ENCODE measurements at regions not wholly inside any gene's neighbourhood (a gene's known extent, or its start where the extent isn't known, plus 50 kb on each side); places are given as distances from the start of the nearest gene placed in this dataset.
"Not testable (repeated sequence)": the region's sequence is repeated elsewhere in the genome, so short reads cannot be mapped to it uniquely, and the experiment has no call there.

DNA sequence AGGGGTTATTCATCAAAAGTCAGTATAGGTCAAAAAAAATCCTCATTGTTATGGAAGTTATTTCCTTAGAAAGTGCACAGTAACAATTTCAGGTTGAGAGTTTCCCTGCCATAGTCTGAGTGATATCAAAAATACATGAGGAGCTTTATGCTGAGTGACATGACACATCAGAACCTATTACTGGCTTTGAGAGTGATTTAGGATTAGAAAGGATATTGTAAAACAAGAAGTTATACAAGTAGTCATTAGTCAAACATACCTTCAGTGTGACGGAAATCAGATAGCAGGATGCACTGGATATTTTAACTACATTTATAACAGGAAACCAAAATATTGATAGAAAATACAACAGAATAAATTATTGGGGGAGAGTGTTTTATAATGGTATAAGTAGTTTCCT lies 471.1 kb downstream of the VGLL3 start:
- DNase-seq = no peak

DNA sequence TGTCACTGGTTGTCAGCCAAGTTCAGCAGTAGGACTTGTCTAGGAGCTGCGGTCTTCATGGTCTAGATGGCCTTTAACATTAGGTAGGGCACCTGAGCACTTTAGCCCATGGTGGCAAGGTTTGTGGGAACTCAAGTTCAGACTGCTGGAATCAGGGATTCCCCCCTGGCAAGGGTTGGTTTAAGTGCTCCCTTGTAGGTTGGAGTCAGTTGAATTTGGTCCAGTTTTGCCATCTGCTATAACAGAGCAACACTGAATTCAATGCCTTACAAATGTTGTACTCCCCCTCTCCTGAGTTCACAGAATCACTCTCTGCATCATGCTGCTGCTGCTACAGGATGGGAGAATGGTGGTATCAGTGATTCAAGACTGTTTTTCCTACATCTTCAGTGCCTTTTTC lies 509.3 kb downstream of the VGLL3 start:
- DNase-seq = no peak

DNA sequence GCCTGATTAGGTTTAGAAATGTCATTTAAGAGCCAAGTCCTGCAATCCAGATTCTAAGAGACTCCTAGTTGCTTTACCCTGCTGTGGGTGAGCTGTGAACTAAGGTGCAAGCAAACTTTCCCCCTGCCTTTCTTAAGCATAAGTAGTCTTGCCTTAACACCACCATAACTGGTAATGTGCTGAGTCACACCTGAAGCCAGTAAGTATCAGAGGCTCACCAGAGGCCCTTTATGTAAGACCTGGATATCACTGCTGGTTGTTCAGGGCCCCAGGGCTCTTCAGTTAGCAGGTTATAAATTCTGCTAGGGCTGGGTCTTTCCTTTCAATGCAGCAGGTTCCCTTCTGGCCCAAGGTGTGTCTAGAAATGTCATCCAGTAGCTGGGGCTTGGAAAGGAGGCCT lies 509.9 kb downstream of the VGLL3 start:
- DNase-seq = no peak

DNA sequence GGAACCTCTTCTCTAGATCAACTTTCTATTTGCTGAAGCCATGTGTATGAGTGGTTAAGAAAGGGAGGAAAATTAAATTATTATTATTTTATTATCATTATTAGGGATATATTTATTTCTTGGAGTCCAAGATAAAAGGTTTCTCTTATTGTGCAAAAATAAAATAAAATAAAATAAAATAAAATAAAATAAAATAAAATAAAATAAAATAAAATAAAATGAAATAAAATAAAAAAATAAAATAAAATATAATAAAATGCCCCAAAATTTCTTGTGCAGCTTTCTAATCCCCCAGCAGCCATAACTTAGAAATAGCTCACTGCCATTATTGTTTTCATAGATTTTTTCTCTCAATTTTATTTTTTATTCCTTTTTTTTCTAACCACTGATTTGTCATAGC lies 526.8 kb downstream of the VGLL3 start:
- no peak for DNase-seq

DNA sequence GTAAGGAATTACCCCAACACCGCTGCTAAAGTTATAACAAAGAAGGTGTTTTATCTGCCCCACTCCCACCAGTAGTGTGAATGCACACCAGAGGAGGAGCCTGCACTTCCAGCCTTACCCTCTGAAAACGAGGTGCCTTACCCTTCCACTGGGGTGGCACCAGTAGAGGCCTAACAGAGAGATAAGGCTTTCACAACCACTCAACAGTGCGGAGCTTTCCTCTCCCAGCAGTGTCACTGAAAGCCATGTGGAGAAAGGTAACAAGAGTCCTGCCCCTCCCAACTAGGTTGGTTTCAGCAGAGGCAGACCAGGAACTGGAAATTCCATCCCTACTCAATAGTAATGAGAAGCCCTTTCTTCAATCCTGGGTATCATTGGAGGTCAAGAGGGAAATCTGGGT lies 539.2 kb downstream of the VGLL3 start:
- DNase-seq = no peak

DNA sequence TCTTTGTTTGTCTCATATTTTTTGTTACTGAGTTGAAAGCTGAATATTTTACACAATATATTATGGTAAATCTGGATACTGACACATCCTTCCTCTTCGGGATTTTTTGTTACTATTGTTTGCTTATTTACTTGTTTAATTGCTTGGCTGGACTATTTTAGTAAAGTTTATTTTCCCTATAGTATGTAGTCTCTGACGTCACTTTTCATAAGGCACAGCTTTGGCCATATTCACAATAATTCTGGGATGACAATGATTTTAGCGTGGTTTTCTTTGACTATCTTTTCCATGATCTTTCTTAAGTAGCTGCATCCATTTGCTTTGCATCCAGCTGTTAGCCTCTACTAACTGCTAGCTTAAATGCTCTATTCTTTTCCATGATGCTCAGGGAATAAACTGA lies 552.4 kb downstream of the VGLL3 start:
- no peak for DNase-seq

DNA sequence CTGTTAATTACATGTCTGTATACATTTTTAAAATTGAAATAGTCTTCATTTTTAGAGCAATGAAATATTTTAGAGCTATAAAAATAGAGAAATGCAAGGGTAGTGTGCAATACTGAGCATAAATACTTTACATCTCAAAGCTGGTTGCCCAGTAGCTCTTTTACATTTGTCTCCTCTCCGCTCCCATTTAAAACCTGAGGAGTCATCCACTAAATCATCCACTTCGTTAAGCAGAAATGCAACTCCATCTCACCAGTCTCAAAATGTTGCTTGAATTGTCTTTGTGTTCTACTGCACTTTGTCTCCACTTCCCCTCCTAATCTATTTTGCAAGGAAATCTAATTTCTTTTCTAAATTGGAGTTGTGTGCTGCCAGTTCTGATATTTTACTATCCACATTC lies 563.6 kb downstream of the VGLL3 start:
- no peak for DNase-seq

DNA sequence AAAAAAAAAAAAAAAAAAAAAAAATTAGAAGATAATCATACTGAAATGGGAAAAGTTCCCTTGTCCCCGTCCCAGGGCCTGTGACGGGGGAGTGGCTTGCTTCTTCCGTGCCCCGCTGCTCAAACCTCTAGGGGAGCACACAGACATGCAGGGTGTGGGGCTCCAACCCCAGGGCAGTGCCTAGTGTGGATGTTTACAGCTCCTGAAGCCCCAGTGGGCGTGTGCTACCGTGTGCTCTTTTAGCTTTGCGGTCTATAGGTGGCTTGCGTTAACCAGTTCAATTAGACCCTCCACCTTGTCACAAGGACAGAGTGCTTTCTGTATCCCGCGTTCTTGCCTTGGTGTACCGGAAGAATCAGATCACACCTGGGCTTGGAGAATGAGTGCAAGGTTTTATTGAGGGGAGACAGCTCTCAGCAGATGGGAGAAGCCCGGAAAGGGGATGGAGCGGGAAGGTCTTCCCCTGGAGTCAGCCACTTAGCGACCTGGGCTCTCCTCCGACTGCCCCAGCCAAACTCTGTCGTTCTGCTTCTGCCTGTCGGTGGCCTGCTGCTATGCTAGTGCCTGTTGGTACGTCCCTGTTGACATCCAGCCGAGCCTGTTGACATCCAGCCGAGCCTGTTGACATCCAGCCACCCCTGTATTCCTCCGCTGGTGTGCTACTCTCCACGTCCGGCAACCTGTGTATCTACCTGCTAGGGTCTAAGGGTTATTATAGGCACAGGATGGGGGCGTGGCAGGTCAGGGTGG lies 569.8 kb downstream of the VGLL3 start:
- DNase-seq = no peak

DNA sequence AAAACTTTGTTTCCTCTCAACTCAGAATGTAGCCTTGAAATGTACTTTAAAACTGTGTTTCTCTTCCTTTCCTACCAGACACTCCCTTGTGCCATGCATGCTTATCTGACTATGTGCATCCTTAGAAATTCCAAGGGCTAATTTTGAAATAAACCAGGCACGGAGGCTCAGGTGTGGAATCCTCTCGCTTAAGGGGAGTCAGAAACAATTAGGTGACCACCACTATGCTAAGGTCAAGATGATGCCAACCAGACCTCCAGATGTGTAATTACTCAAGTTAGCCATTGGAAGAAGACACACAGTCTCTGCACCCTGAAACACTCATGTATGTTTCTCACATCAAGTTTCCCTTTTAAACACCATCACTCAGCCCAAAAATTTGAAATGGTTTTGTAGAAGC lies 572.1 kb downstream of the VGLL3 start:
- no peak for DNase-seq

DNA sequence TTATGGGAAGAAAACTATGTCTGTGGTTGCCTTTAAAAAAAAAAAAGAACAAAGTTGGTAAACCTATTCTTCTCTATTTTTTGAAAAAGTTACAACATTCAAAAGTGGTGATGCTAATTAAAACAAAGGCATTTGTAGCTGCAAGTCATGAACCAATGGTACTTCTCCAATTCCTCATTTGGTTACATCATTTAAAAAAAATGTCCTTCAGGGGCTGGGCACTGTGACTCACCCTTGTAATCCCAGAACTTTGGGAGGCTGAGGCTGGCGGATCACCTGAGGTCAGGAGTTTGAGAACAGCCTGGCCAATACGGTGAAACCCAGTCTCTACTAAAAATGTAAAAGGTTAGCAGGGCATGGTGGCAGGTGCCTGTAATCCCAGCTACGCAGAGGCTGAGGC lies 574.6 kb downstream of the VGLL3 start:
- no peak for DNase-seq

DNA sequence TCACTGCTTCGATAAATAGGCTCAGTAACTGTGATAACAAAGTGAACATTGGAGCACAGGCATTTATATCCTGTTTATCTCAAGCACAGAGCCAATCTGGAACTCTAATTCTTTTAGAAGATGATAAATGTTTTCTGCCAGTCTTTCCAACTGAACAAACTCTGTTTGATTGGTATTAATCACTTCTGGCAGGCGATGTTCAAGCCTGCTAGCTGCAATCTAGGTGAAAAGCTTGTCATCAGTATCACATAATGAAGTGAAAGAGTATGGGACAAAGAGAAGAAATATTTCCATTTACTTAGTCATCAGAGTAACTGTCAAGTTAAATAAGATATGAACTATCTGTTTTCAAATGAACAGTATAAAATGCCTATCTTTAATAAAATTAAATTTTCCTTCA lies 577.3 kb downstream of the VGLL3 start:
- no peak for DNase-seq

DNA sequence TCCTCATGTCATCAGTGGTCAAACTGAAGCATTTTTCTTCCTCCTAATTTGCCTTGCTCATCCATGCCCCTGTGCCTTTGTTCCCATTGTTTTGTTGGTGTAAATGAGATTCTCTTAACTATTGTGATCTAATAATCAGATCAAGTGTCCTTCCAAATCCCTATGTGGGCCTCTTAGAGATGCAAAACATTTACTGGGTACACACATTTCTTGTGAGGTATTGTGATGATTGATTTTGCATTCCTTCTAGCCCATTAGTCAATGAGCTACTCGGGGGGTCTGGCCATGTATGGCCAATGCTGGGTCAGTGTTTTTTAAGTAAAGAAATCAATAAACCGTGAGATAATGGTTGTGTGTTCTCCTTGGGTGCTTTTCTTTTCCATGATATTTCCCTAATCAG lies 580.4 kb downstream of the VGLL3 start:
- no peak for DNase-seq

DNA sequence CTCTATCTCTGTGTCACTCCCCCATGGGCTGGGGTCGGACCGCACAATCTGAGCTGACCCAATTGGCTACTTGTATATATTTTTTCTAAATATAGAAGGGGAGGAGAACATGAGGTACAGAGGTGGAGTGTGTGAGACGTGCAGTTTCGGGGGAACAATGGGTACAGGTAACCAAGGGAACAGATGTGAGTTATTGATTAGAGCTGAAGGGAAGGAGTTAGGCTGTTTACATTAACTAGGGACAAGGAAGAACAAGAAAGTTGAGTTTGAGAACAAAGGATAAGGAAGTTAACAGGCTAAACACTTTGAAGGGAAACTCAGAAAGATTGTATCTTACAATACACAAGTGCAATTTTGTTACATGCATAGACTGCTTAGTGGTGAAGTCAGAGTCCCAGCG lies 601.2 kb downstream of the VGLL3 start:
- not testable (repeated sequence) for DNase-seq

DNA sequence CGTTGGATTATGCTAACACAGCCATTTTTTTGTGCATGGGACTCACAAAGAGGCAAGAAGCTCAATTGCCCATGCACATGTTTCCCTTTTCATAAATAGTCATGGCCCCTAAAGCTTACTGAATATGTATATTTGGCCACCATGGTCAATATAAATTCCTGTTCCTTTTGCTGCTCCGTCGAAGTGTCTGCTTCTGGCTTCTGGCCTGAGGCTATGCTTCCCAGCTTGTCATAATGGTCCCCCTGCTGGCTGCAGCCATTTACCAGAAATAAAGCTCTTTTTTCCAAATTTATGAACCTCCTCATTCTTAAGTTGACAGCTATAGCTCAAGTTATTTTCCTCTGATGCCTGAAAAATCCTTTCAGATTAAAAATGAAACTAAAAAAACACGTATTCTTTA lies 602.1 kb downstream of the VGLL3 start:
- no peak for DNase-seq

DNA sequence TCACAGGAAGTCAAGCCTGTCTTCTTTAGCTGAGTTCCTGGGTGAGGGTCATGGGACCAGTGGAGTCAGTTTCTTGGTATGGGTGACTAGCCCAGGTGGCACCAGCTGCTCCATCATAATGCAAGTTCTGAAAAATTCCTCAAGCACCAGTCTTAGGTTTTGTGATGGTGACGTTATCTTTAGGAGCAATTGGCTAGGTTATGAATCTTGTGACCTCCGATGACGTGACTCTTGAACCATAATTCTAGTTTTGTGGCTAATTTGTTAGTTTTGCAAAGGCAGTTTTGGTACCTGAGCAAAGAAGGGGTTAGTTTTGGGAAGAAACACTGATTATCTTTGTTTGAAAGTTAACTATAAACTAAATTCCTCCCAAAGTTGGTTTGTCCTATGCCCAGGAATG lies 608.4 kb downstream of the VGLL3 start:
- DNase-seq = no peak

DNA sequence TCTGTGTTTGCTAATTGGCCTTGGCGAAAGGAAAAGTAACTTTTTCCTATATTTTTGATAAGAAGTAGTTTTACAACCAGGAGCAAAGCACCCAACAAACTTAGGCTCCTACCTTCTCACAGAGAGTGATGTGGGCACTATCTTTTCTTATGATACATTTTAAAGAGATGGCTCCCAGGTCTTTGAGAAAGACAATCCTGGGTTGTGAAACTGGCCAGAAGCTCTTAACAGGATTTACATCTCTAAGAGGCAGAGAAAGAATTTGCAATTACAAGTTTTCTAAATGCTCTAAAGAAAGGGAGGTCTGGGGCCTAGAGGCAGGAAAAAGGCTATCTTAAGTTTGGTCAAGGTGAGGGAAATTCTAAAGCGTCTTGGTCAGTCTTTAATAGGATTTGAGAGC lies 609.7 kb downstream of the VGLL3 start:
- DNase-seq = no peak

DNA sequence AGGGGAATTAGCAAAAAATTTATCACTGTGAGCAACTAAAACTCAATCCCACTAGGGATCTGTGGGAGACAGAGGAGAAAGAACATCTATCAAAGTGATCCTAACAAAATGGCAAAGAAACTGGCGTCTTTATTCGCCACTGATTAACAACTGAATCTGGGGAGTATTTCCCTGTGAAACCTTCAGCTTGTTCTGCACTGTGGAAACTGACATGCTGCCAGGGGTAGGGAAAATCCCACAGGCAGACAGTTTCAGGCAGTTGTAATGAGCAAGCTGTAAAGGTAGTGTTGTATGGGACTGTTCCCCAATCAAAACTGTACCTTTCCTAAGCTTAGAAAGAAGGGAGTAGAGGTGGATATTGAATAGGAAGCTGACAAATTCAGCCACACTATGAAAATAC lies 611.7 kb downstream of the VGLL3 start:
- DNase-seq = no peak

DNA sequence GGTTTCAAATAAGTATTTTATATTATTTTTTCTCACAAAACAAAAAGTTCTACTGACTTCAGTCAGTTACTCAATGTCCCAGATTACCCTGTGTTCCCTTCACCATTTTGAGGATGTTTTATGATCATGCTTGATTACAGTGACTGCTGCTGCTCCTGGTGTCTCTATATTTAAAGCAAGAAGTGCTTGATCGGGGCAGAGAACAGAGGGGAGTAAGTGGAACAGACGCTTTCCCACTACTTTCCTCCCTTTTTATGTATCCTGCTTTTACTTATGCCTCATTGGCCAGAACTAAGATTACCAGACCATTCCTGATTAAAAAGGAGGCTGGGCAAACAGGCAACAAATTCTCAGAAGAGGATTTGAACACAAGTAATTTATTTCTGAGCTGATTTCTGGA lies 612.1 kb downstream of the VGLL3 start:
- DNase-seq = no peak

DNA sequence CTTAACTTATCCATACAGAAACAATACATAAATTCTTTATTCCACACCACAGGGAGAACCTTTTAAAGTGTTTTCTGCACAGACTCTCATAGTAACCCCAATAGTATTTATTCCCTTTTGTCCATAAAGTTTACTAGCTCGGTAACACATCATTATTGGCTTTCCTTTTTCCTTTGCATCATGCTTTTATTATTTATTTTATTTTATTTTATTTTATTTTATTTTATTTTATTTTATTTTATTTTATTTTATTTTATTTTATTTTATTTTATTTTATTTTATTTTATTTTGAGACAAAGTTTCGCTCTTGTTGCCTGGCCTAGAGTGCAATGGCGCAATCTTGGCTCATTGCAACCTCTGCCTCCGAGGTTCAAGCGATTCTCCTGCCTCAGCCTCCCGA lies 655.4 kb downstream of the VGLL3 start:
- DNase-seq = not testable (repeated sequence)

DNA sequence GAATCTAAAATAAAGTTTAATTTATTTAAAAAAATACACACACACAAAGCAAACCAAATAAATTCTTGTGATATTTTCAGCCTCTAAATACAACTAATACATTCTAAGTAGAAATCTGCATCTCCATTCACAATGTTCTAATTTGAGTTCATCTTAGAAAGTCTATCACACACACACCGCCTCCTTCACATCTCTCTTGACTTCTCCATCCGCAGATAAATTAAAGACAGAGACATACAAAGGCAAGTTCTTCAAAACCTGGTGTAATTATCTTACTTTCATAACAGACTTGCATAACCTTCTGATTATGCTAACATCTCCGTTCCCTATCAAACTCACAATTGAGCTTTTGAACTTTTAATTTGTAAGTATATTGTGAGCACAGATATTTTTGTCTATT lies 657.3 kb downstream of the VGLL3 start:
- DNase-seq = no peak

DNA sequence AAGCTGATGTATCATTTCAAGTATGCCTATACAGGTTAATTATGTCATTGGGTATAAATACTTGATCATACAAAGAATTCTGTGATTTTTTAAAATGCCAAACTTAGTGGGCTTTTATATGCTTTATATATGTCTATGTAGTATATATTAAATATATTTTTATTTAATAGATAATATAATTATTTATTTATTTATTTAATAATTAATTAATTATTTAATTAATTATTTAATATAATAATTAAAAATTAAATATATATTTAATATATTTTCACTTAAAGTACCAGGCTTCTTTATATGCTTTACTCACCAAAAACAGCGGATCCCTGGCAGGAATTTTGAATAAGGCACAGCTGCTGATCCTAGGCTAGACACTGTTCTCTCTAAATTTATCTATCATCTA lies 687.0 kb downstream of the VGLL3 start:
- no peak for DNase-seq

DNA sequence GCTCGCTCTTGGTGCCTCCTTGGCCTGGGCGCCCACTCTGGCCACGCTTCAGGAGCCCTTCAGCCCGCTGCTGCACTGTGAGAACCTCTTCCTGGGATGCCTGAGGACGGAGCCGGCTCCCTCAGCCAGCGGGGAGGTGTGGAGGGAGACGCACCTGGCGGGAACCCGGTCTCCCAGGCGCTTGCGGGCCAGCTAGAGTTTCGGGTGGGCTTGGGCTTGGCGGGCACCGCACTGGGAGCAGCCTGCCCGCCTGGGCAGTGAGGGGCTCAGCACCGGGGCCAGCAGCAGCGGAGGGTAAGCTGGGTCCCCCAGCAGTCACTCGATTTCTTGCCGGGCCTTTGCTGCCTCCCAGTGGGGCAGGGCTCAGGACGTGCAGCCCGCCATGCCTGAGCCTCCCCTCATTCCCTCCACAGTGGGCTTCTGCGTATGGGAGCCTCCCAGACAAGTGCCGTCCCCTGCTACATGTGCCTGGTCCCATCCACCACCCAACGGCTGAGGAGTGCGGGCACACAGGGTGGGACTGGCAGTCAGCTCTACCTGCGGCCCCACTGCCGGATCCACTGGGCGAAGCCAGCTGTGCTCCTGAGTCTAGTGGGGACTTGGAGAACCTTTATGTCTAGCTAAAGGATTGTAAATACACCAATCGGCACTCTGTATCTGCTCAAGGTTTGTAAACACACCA lies 708.7 kb downstream of the VGLL3 start:
- no peak for DNase-seq

DNA sequence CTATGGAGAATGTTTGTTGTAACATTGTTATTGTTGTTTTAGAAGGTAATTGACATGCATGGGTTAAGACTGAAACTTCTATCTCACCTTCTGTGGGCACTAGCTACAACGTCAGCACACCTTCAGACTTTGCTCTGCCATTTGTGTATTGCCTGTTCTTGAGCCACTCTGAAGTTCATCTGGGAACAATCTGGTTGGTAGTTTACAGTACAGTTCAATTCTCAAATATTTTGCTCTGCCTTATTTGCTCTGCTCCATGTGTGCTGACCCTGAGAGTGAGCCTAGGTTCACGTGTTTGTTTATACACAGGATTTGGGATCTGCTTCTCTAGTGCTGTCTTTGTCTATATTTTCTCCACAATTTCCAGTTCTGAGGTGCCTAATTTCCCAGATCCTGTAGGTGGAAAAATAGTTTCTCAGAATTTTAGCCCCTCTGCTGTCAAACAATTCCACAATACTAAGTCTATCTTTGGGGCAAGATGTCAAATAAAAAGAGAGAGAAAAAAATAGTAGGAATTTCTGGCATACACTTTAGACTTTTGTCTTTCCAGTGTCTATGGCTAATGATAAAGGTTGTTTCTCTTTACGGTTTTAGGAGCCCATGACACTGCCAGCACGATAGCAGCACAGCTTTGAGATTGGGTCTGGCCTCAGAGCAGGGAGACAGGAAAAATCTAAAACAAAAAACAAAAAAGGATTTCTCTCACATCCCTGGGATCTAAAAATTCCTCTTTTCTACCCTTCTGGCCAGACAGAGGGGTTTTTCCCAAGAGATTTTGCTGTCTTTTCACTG lies 721.4 kb downstream of the VGLL3 start:
- DNase-seq = no peak

DNA sequence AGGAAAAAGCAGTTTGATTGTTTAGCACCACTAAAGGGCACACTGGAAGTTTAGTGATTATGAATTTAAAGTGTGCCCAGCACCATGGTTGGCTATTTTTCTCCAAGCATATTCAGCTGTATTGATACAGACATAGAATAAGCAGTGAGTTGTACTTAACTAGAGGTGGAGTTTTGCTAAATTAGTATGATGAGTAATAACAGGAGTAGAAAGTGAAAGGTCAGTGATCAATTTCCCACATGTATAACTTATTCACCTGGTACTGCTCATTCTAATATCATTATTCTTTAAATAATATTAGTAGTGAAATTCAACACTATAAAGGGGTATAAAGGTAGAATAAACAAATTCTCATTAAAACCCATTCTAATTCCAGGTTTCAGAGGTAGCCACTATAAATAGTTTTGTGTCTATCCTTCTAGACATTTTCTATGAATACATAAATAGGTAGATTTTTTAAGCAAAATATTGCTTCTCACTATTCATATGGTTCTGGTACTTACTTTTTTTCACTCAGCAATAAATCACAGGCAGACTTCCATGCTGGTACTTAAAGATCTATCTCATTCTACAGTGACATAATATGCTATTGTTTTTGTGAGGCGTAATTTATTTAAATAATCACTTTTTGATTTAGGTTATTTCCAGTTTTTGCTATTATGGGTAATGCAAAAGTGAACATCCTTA lies 732.9 kb downstream of the VGLL3 start:
- DNase-seq = no peak
